ENCODE measurements at regions not wholly inside any gene's neighbourhood (a gene's known extent, or its start where the extent isn't known, plus 50 kb on each side); places are given as distances from the start of the nearest gene placed in this dataset.

GRCh38 chr2:200068642-200069041 lies 113.3 kb downstream of the MAIP1 start:
- FAIRE-seq (no peak), DNase-seq (ENCODE audit: low read depth, low spot score) (no peak)
- CTCF ChIA-PET: no interaction called here
- no peaks in the 10 kb centered on the region for H3K9me1 ChIP-seq (replicated peaks; ENCODE audit: control insufficient read depth, extremely low read depth, insufficient read depth, low read length)
- BruUV-seq (replicated peaks): no TSS peak
- H3K79me2 ChIP-seq (ENCODE audit: control insufficient read depth, insufficient read depth, low read length): no peaks in the 10 kb centered on the region
- no peaks in the 10 kb centered on the region for H3K36me3 ChIP-seq (ENCODE audit: control insufficient read depth in 2 of 2, extremely low read depth in 1 of 2, insufficient read depth in 2 of 2, low read length in 2 of 2)
- H3K4me1 ChIP-seq (ENCODE audit: control insufficient read depth, extremely low read depth, insufficient read depth, low read length): no peaks in the 10 kb centered on the region
- H3K27me3 ChIP-seq (ENCODE audit: control insufficient read depth in 2 of 2, insufficient read depth in 2 of 2, low read length in 2 of 2): peaks cover 0 to 2% of the 10 kb centered on the region in 2 experiments
- POLR2A ChIA-PET: no interaction called here
- no peak overlapping the region for H3K9ac ChIP-seq (replicated peaks; ENCODE audit: extremely low read depth, insufficient read depth, low read length)
- no peak overlapping the region for H3K27ac ChIP-seq (ENCODE audit: insufficient read depth, low read depth, low read length)
- H2AFZ ChIP-seq (ENCODE audit: low read depth, low read length): no peak overlapping the region
- no peak overlapping the region for H3K4me3 ChIP-seq (replicated peaks in 1 of 3; ENCODE audit: insufficient read depth in 1 of 3, low read depth in 1 of 3, low read length in 3 of 3)
- intact Hi-C loops (cut with micrococcal nuclease): no loop called here
- dilution Hi-C loops (cut with MboI; ENCODE audit: extremely low pct_ligation_motif_present, low sequenced_read_pairs): no loop called here
- TF ChIP-seq, protein P1, sequence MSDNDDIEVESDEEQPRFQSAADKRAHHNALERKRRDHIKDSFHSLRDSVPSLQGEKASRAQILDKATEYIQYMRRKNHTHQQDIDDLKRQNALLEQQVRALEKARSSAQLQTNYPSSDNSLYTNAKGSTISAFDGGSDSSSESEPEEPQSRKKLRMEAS (IDR thresholded peaks at IDR 0.05; ENCODE audit: insufficient read depth, insufficient read length): no peak
- TF ChIP-seq POLR2A (IDR thresholded peaks at IDR 0.05; ENCODE audit: low read depth, low read length): no peak
- H3K9me3 ChIP-seq (replicated peaks; ENCODE audit: control insufficient read depth, insufficient read depth, low read length): no peaks in the 10 kb centered on the region
- no peak overlapping the region for H3K4me2 ChIP-seq (ENCODE audit: insufficient read depth, low read length)
- no peaks in the 10 kb centered on the region for H4K20me1 ChIP-seq (replicated peaks; ENCODE audit: control insufficient read depth, extremely low read depth, insufficient read depth, low read length)

GRCh38 chr2:200077210-200077650 lies 121.8 kb downstream of the MAIP1 start:
- Histone ChIP-seq H3K4me1 (ENCODE audit: control insufficient read depth, extremely low read depth, insufficient read depth, low read length) (no peaks in the 10 kb centered on the region), H4K20me1 (replicated peaks; ENCODE audit: control insufficient read depth, extremely low read depth, insufficient read depth, low read length) (no peaks in the 10 kb centered on the region), H3K9me3 (replicated peaks; ENCODE audit: control insufficient read depth, insufficient read depth, low read length) (no peaks in the 10 kb centered on the region), H3K9ac (replicated peaks; ENCODE audit: extremely low read depth, insufficient read depth, low read length) (no peak overlapping the region), H3K4me2 (ENCODE audit: insufficient read depth, low read length) (no peak overlapping the region), H3K27ac (ENCODE audit: insufficient read depth, low read depth, low read length) (no peak overlapping the region), H2AFZ (ENCODE audit: low read depth, low read length) (no peak overlapping the region), H3K4me3 (replicated peaks in 1 of 3; ENCODE audit: insufficient read depth in 1 of 3, low read depth in 1 of 3, low read length in 3 of 3) (no peak overlapping the region), H3K27me3 (ENCODE audit: control insufficient read depth in 2 of 2, insufficient read depth in 2 of 2, low read length in 2 of 2) (peaks cover 0 to 2% of the 10 kb centered on the region in 2 experiments), H3K9me1 (replicated peaks; ENCODE audit: control insufficient read depth, extremely low read depth, insufficient read depth, low read length) (no peaks in the 10 kb centered on the region), H3K36me3 (ENCODE audit: control insufficient read depth in 2 of 2, extremely low read depth in 1 of 2, insufficient read depth in 2 of 2, low read length in 2 of 2) (no peaks in the 10 kb centered on the region), H3K79me2 (ENCODE audit: control insufficient read depth, insufficient read depth, low read length) (no peaks in the 10 kb centered on the region)
- no peak for TF ChIP-seq EZH2 (IDR thresholded peaks at IDR 0.05; ENCODE audit: borderline replicate concordance, low read depth, low read length, severe bottlenecking)
- TF ChIP-seq GATA2 (IDR thresholded peaks at IDR 0.05; ENCODE audit: insufficient read depth, insufficient read length, low read depth, low read length): no peak
- TF ChIP-seq, protein P1 (IDR thresholded peaks at IDR 0.05; ENCODE audit: insufficient read depth, insufficient read length): no peak
- no peak for TF ChIP-seq MYC (IDR thresholded peaks at IDR 0.05; ENCODE audit: low read depth, low read length)
- TF ChIP-seq POLR2A (IDR thresholded peaks at IDR 0.05; ENCODE audit: low read depth, low read length): no peak
- no peak for TF ChIP-seq FOS (IDR thresholded peaks at IDR 0.05; ENCODE audit: borderline replicate concordance, insufficient read depth, low read length)
- CTCF ChIA-PET: interaction anchor here (2.1 kb wide), 1 partner anchor 11 kb away, joined by 6 read pairs; no protein-coding TSS in a partner anchor
- POLR2A ChIA-PET: no interaction called here
- intact Hi-C loops (cut with micrococcal nuclease): no loop called here
- no TSS peak for BruUV-seq (replicated peaks)
- DNase-seq (ENCODE audit: low read depth, low spot score): no peak
- FAIRE-seq: no peak
- dilution Hi-C loops (cut with MboI; ENCODE audit: extremely low pct_ligation_motif_present, low sequenced_read_pairs): no loop called here

Measured in endothelial cell of umbilical vein (primary cell).